Activated T-helper 1 cell treated with anti-CD3 and anti-CD28 coated beads, Interleukin-2, amount 50 U/mL, for 16 hours (primary cell): ENCODE measurements at regions not wholly inside any gene's neighbourhood (a gene's known extent, or its start where the extent isn't known, plus 50 kb on each side); places are given as distances from the start of the nearest gene placed in this dataset.

Experiments used
- DNase-seq, 2 donors: peaks; one replicate each; pipeline ENCODE4 v3.0.0-alpha.2; 2020; ENCODE audit warnings: low read depth in 1 of 2, low spot score in 1 of 2

DNA sequence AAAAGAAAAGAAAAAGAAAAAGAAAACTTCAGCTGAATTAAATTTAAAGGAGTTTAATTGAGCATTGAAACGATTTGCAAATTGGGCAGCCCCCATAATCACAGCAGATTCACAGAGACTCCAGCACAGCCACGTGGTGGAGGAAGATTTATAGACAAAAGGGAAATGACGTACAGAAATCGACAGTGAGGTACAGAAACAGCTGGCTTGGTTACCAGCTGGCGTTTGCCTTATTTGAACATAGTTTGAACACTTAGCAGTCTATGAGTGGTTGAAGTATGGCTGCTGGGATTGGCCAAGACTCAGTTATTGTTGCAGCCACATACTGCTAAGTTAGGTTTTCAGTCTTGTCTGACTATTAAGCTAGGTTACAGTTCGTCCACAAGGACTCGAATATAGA is 312.2 kb upstream of the SLC14A2 start:
- no peak for DNase-seq

DNA sequence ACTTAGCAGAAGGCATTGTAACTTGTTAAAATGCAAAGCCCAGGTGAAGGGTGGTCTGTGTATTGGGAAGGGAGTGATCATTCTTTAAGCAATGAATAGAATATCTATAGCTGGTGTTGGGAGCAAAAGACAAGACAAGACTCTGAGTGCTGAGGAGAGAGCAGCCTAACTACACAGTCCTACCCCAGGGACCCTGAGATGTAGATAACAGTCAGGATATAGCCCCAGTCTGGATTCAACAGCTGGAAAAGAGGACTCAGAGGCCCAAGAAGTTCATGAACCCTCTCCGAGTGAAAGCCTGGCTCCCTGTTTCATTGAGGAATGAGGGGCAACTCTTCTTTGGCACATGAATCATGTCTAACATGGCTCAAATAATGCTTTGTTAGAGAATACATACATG is 310.7 kb upstream of the SLC14A2 start:
- no peak for DNase-seq

DNA sequence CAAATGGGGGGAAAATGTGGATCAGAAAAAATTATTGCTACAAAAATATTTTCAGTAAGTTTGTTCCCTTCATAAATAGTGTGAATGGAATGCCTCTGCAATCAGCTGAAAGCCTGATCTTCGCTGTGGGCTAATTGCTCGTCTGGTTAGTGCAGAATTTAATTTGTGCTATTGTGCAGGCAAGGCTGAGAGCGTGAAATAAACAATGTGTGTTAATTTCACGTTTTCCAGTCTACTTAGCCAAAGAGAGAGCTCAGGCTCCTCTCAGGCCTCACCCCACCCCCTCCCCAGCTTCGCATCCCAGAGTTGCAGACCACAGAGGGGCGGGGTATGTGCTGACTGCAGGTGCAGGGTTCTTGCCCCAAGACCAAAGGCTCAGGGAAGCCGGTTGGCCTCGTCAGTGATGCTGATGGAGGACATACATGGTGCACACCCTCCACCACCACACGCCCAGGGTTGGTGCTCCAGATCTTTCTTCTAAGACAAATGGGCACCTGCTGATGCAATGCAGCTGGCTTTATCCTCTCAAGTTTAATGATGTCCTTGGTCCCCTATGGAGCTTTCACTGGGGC is 302.6 kb upstream of the SLC14A2 start:
- no peak for DNase-seq

DNA sequence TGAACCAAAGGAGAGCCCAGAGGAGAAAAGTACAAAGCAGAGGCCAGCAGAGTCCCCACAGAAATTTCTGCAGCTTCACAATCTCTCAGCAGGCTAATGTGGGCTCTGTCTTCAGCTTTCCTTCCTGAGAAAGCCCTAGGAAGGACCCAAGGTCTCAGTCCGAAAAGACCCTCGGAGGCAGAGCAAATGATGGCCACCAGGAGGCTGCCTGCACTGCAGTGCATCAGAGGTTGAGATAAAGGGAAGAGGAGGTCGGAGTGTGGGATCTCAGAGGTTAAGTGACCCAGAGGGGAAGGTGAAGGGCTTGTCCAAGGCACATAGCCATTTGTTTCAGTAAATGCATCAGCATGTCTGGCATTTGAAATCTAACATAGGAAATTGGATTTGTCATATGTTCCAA is 299.1 kb upstream of the SLC14A2 start:
- DNase-seq: no peak

GRCh38 chr18:45317948-45318640 is 297.2 kb upstream of the SLC14A2 start:
- DNase-seq: no peak

DNA sequence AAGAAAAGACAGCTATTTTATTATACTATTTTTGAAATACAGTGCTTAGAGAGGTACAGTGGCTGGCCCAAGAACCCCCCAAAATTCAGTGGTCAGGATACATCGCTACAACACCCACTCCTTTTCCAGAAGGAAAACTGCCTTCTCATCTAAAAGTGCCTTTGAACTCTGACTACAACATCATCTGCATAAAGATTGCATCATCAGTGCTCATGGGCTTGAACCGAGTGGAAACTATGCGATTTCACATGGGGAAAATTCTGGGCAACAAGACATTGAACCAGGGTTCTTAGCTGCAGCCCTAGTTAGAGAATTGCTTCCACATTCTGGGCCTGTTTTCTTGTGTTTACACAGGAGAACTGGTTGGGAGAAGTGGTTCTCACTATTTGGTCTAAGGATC is 294.6 kb upstream of the SLC14A2 start:
- no peak for DNase-seq

GRCh38 chr18:45321520-45321919 is 293.8 kb upstream of the SLC14A2 start:
- no peak for DNase-seq

GRCh38 chr18:45322343-45322742 is 292.9 kb upstream of the SLC14A2 start:
- no peak for DNase-seq

GRCh38 chr18:45324101-45324494 is 291.2 kb upstream of the SLC14A2 start:
- no peak for DNase-seq

GRCh38 chr18:45324495-45325113 is 290.7 kb upstream of the SLC14A2 start:
- DNase-seq: no peak

DNA sequence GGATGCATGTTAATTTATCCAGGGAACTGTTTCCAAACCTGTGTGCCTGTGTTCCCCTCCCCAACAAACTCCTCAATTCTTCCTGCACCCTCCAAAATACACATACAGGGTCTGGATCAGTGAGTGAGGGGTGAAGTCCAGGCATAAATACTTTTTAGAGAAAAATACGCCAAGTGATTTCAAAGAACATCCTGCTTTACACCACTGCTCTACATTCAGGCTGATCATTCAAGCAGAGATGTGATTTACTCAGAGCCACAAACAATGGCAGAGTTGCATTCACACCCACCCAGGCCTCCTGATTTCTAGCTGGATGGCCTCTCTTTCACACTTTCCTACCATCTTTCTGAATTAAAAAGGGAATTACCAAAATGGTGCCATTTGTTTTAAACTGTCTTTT is 289.5 kb upstream of the SLC14A2 start:
- no peak for DNase-seq

DNA sequence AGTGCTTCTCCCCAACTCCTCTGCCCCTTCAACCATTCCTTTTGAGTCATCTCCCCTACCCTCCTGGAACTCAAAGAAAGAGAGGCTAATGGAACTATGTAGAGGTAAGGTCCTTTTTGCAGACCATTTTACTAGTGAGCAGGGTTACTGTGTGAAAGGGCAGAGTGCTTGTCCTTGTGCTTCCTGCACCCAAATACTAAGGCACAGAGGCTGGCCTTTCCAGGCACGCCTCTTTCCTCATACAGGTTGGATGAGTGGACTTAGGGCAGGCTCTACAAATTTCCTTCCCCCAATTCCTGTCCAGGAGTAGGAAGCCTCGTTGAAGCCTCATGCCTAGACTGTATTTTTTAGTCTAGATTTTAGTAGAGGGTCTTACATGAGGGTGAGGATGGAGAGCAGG is 288.8 kb upstream of the SLC14A2 start:
- no peak for DNase-seq

GRCh38 chr18:45328296-45328695 is 287.0 kb upstream of the SLC14A2 start:
- no peak for DNase-seq

- no peak for DNase-seq
These were observed 286.5 kb upstream of the SLC14A2 start for GRCh38 chr18:45328811-45329210.

- no peak for DNase-seq
These were observed 286.0 kb upstream of the SLC14A2 start for GRCh38 chr18:45329316-45329715.

DNA sequence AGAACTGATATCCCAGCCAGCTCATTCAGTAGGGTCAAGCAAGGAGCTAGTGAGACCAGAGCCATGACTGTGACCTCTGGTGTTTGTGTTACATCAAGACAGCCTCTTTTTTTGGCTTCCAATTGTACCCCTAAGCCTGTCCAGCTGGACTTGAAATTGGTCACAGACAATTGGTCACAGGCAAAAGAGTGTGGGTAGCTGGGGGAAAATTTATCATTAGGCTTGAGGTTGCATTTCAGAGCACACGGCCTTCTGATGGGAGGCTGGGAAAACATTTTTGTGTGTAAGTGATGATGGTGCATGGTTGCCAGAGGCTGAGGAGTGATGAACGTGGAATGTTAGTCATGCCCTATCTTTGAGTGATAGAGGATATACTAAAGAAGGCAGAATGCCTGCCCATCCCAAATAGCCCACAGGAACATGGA is 285.1 kb upstream of the SLC14A2 start:
- DNase-seq: no peak

DNA sequence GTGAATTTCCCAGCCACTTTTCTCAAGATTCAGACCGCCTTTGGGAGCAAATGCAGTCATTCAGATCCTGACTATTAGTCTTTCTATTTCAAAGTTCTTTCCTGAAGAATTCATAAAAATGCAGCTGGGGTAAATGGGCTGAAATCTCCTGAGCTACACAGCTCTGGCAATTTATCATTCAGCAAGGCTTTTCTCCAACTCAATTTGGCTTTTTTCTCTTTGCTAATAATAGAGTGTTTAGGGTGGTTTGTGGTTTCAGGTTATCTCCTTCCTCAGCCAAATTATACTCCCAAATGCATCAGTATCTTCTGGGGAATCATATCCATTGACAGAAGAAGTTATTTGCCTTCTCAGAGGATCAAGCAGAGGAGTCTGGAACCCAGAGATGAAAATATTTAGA is 282.4 kb upstream of the SLC14A2 start:
- no peak for DNase-seq

- no peak for DNase-seq
These were observed 281.1 kb upstream of the SLC14A2 start for GRCh38 chr18:45334191-45334590.

DNA sequence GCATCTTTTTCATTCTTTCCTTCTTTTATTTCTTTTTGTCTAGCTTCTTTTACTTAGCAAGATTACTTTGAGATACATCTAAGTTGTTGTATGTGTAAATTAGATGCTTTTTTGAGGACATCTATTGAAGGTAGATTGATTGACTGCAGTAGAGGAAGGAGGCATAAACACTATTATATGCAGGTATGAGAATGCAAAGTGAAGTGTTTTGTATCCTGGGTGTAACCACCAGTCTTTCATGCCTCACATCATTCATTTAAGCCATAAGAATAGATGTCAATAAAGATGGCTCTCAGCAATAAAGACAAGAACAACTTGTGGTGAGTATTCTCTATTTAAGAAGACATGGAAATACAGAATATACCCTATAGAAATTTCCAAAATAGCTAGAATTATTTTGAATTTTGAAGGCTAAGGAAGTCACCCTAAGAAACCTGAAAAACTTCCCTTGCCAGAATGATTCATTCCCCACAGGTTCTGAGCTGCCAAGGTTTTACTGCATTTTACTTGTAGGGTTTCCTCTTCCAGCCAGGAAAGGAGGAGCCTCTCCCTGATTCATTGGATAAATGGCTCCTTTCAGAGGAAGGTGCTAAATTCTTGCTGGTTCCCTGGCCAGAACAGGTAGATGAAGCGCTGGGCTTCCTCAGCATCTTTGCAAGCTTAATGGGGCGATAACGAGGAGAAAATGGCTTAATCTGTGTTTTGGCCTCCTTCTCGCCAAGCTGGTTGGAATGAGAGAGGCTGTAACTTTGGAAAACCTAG is 279.8 kb upstream of the SLC14A2 start:
- DNase-seq: no peak

- no peak for DNase-seq
These were observed 278.8 kb upstream of the SLC14A2 start for GRCh38 chr18:45336448-45336847.

- no peak for DNase-seq
These were observed 277.8 kb upstream of the SLC14A2 start for GRCh38 chr18:45337477-45337876.
